ENCODE measurements at regions not wholly inside any gene's neighbourhood (a gene's known extent, or its start where the extent isn't known, plus 50 kb on each side); places are given as distances from the start of the nearest gene placed in this dataset.
"Not testable (repeated sequence)": the region's sequence is repeated elsewhere in the genome, so short reads cannot be mapped to it uniquely, and the experiment has no call there.

DNA sequence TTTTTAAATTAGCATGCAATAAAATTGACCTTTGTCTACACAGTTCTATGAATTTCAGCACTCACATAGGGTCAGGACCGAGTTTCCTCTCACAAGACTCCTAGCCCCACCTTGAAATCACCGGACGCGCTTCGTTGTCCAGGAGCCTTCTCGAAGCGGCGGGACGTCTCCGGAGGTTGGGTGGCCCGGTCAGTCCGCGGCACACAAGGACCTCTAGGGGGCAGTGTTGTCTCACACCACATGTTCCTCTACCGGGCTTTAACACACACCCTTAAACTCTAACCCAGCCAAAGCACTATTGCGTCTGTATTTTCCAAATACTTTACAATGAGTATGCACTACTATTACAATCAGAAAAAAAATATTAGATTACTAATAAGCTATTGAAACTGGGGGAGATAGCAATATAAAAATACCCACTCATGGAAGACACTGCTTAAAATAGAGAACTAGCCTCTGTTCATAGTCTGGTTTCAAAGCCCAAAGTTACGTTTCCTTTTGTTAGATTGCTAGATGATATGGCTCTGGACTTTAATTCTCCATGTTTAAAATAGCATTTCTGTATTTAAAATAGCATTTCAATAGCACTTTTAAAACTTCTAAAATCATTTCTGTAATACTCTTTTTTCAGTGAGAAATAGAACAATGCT, 56.0 kb upstream of the NUTM2D start:
- not testable (repeated sequence) for TF ChIP-seq CTCF (conservative IDR thresholded peaks at IDR 0.05; ENCODE audit: low read depth, low read length); EZH2 (IDR thresholded peaks at IDR 0.05; ENCODE audit: low read length, unreplicated experiment)
